PC-3 (cell line): ENCODE measurements at regions not wholly inside any gene's neighbourhood (a gene's known extent, or its start where the extent isn't known, plus 50 kb on each side); places are given as distances from the start of the nearest gene placed in this dataset.

Experiments used
- CTCF ChIP-seq: fragments of 300-600 bp; sonication (generic); conservative IDR thresholded peaks from 2 replicates; pipeline ENCODE4 v1.5.1; 2017; ENCODE audit warnings: antibody characterized with exemption, low read depth, mild to moderate bottlenecking, low read length
- EZH2 ChIP-seq: fragments of 300-600 bp; sonication (generic); IDR thresholded peaks from one replicate; pipeline ENCODE4 v1.6.1; 2017; ENCODE audit warnings: antibody characterized with exemption, mild to moderate bottlenecking, low read length; ENCODE audit not compliant: unreplicated experiment

- TF ChIP-seq EZH2: no peak
- no peak for TF ChIP-seq CTCF
Measured at GRCh38 chr5:27491746-27492439, 453.5 kb upstream of the CDH9 start.
